RWPE2 (cell line): ENCODE measurements at regions not wholly inside any gene's neighbourhood (a gene's known extent, or its start where the extent isn't known, plus 50 kb on each side); places are given as distances from the start of the nearest gene placed in this dataset.

Experiments
- ATAC-seq: fragments of 200-7000 bp; cut with Tn5 transposase; 3 replicates; pipeline ENCODE4 v1.9.1; 2021; ENCODE audit warnings: low read depth
- DNase-seq: peaks from one replicate; pipeline ENCODE4 v3.0.0-alpha.2; 2020; ENCODE audit warnings: low spot score
- H3K27ac ChIP-seq: fragments of 450-650 bp; 2 replicates; pipeline ENCODE4 v1.5.1; 2017; ENCODE audit warnings: mild to moderate bottlenecking; ENCODE audit not compliant: poor library complexity, severe bottlenecking
- H3K27me3 ChIP-seq: fragments of 250-450 bp; sonication (Bioruptor Pico); 2 replicates; pipeline ENCODE4 v1.5.1; 2021; ENCODE audit warnings: mild to moderate bottlenecking, moderate library complexity; ENCODE audit not compliant: insufficient read depth, poor library complexity, severe bottlenecking
- H3K36me3 ChIP-seq: fragments of 250-450 bp; sonication (Bioruptor Pico); 2 replicates; pipeline ENCODE4 v1.5.1; 2020; ENCODE audit warnings: low read depth, mild to moderate bottlenecking, moderate library complexity
- H3K4me1 ChIP-seq: fragments of 250-450 bp; sonication (Bioruptor Pico); 2 replicates; pipeline ENCODE4 v1.5.1; 2021; ENCODE audit warnings: mild to moderate bottlenecking, moderate library complexity; ENCODE audit not compliant: insufficient read depth, poor library complexity, severe bottlenecking
- H3K4me3 ChIP-seq: fragments of 250-450 bp; sonication (Bioruptor Pico); 2 replicates; pipeline ENCODE4 v1.5.1; 2021; ENCODE audit warnings: mild to moderate bottlenecking, moderate library complexity; ENCODE audit not compliant: severe bottlenecking
- H3K9me3 ChIP-seq: fragments of 250-450 bp; sonication (Bioruptor Pico); 2 replicates; pipeline ENCODE4 v1.5.1; 2021; ENCODE audit warnings: mild to moderate bottlenecking, moderate library complexity; ENCODE audit not compliant: severe bottlenecking
- CTCF ChIP-seq: fragments of 450-650 bp; IDR thresholded peaks from one replicate; pipeline ENCODE4 v1.5.1; 2017; ENCODE audit warnings: mild to moderate bottlenecking, moderate library complexity; ENCODE audit not compliant: poor library complexity, severe bottlenecking

GRCh38 chr13:58463841-58464240 lies 832.3 kb downstream of the PCDH17 start:
- Histone ChIP-seq H3K27me3 (no peaks in the 10 kb centered on the region), H3K4me3 (no peak overlapping the region), H3K27ac (no peak overlapping the region), H3K4me1 (no peaks in the 10 kb centered on the region), H3K36me3 (no peaks in the 10 kb centered on the region), H3K9me3 (no peaks in the 10 kb centered on the region)
- no peak for ATAC-seq
- no peak for DNase-seq
- TF ChIP-seq CTCF: no peak

- Histone ChIP-seq H3K27ac (no peak overlapping the region), H3K4me3 (no peak overlapping the region), H3K4me1 (no peaks in the 10 kb centered on the region), H3K36me3 (no peaks in the 10 kb centered on the region), H3K27me3 (no peaks in the 10 kb centered on the region), H3K9me3 (no peaks in the 10 kb centered on the region)
- no peak for ATAC-seq
- TF ChIP-seq CTCF: no peak
- no peak for DNase-seq
These were observed 835.6 kb downstream of the PCDH17 start for GRCh38 chr13:58467176-58467575.

GRCh38 chr13:58472483-58472882 lies 840.9 kb downstream of the PCDH17 start:
- TF ChIP-seq CTCF: no peak
- no peak for ATAC-seq

GRCh38 chr13:58474581-58474980 lies 843.0 kb downstream of the PCDH17 start:
- peaks cover 3% of the 10 kb centered on the region for H3K4me1 ChIP-seq
- no peaks in the 10 kb centered on the region for H3K27me3 ChIP-seq
- ATAC-seq (no peak), DNase-seq (no peak)
- no peak for TF ChIP-seq CTCF
- H3K27ac ChIP-seq: no peak overlapping the region
- no peaks in the 10 kb centered on the region for H3K9me3 ChIP-seq
- no peak overlapping the region for H3K4me3 ChIP-seq
- H3K36me3 ChIP-seq: no peaks in the 10 kb centered on the region

More at GRCh38 chr13:58472483-58472882, 840.9 kb downstream of the PCDH17 start:
- DNase-seq: no peak
- Histone ChIP-seq H3K36me3 (no peaks in the 10 kb centered on the region), H3K9me3 (no peaks in the 10 kb centered on the region), H3K4me3 (no peak overlapping the region), H3K4me1 (peaks cover 3% of the 10 kb centered on the region), H3K27ac (no peak overlapping the region), H3K27me3 (no peaks in the 10 kb centered on the region)

- H3K4me1 ChIP-seq: peaks cover 3% of the 10 kb centered on the region
- H3K27ac ChIP-seq: no peak overlapping the region
- TF ChIP-seq CTCF: no peak
- no peaks in the 10 kb centered on the region for H3K27me3 ChIP-seq
- H3K9me3 ChIP-seq: no peaks in the 10 kb centered on the region
- no peak overlapping the region for H3K4me3 ChIP-seq
- no peak for DNase-seq
- ATAC-seq: no peak
- no peaks in the 10 kb centered on the region for H3K36me3 ChIP-seq
These were observed 844.8 kb downstream of the PCDH17 start for GRCh38 chr13:58476206-58476918.
